GM12878 (cell line): ENCODE measurements at regions not wholly inside any gene's neighbourhood (a gene's known extent, or its start where the extent isn't known, plus 50 kb on each side); places are given as distances from the start of the nearest gene placed in this dataset.

Experiments used
- ATAC-seq: fragments of 200-7000 bp; cut with Tn5 transposase; 3 replicates; pipeline ENCODE4 v1.9.1; 2020; ENCODE audit warnings: mild to moderate bottlenecking, moderate library complexity
- BruUV-seq: library from RNA; stranded (reverse); fragments of 400-500 nt; replicated peaks from 2 replicates; lab custom pipeline; 2021; lab: Mats Ljungman, UMichigan
- CTCF ChIA-PET: fragments of 300-600 bp; sonication (Branson Sonifier 250); formaldehyde crosslinking; extraction: SDS; loops from one replicate; lab custom pipeline; 2021; ENCODE audit warnings: inconsistent platforms; lab: Yijun Ruan, JAX
- POLR2A ChIA-PET: fragments of 350-600 bp; formaldehyde crosslinking; extraction: SDS; loops from one replicate; lab custom pipeline; 2021; ENCODE audit warnings: inconsistent platforms; lab: Charles Lee
- RAD21 ChIA-PET: fragments of 300-600 bp; sonication (Branson Sonifier 250); formaldehyde crosslinking; loops from one replicate; lab custom pipeline; 2023; ENCODE audit warnings: antibody characterized with exemption; ENCODE audit not compliant: unreplicated experiment; lab: Charles Lee
- SMC1A ChIA-PET: fragments of 300-600 bp; sonication (Branson Sonifier 250); formaldehyde crosslinking; loops from one replicate; lab custom pipeline; 2023; ENCODE audit not compliant: unreplicated experiment, uncharacterized antibody; lab: Charles Lee
- DNase-seq: peaks from one replicate; pipeline ENCODE4 v3.0.0-alpha.2; 2011; ENCODE audit warnings: low read depth, low spot score
- FAIRE-seq: peaks from 3 replicates; lab custom pipeline; 2011; peaks lifted over from hg19 to GRCh38; lab: Jason Lieb, UNC
- H2AFZ ChIP-seq: 2 replicates; pipeline ENCODE4 v1.6.0; 2011; ENCODE audit warnings: low read depth, low read length, control low read depth; ENCODE audit not compliant: control insufficient read depth
- H3K27ac ChIP-seq: 2 replicates; pipeline ENCODE4 v1.5.1; 2011; ENCODE audit warnings: control low read depth; ENCODE audit not compliant: control insufficient read depth, insufficient read depth
- H3K27me3 ChIP-seq, 2 experiments: replicated peaks in 1 of 2; 2 replicates each; pipeline versions ENCODE4 v1.6.0 to v1.6.1; 2011; ENCODE audit warnings: low read length in 1 of 2; ENCODE audit not compliant: control insufficient read depth in 2 of 2, insufficient read depth in 2 of 2
- H3K36me3 ChIP-seq, 2 experiments: 2 replicates each; pipeline ENCODE4 v1.5.1; 2011; ENCODE audit warnings: low read length in 1 of 2; ENCODE audit not compliant: control insufficient read depth in 2 of 2, insufficient read depth in 2 of 2
- H3K4me1 ChIP-seq: 2 replicates; pipeline ENCODE4 v1.6.1; 2011; ENCODE audit warnings: mild to moderate bottlenecking, low read length, moderate library complexity, mixed read lengths; ENCODE audit not compliant: control insufficient read depth, insufficient read depth
- H3K4me2 ChIP-seq: 2 replicates; pipeline ENCODE4 v1.6.0; 2011; ENCODE audit warnings: control low read depth; ENCODE audit not compliant: control insufficient read depth, insufficient read depth
- H3K4me3 ChIP-seq: fragments of 200-600 bp; sonication (generic); 2 replicates; pipeline ENCODE4 v1.5.1; 2016
- H3K79me2 ChIP-seq: 2 replicates; pipeline ENCODE4 v1.6.0; 2011; ENCODE audit warnings: low read length; ENCODE audit not compliant: control insufficient read depth, insufficient read depth
- H3K9ac ChIP-seq: 2 replicates; pipeline ENCODE4 v1.8.0; 2011; ENCODE audit warnings: low read length, control low read depth, mixed read lengths; ENCODE audit not compliant: control insufficient read depth, insufficient read depth
- H3K9me3 ChIP-seq: replicated peaks from 3 replicates; pipeline ENCODE4 v1.5.1; 2011; ENCODE audit warnings: mild to moderate bottlenecking, low read length; ENCODE audit not compliant: control insufficient read depth, insufficient read depth
- H4K20me1 ChIP-seq: 2 replicates; pipeline ENCODE4 v1.6.0; 2011; ENCODE audit not compliant: control insufficient read depth, insufficient read depth
- BCL11A ChIP-seq: IDR thresholded peaks from 2 replicates; pipeline ENCODE4 v1.6.1; 2011; ENCODE audit warnings: low read depth, low read length
- FOXM1 ChIP-seq: IDR thresholded peaks from 2 replicates; pipeline ENCODE4 v1.6.1; 2012; ENCODE audit warnings: low read depth, mild to moderate bottlenecking, inconsistent platforms, low read length, moderate library complexity
- GABPA ChIP-seq: IDR thresholded peaks from 2 replicates; pipeline ENCODE4 v1.6.1; 2014; ENCODE audit warnings: antibody characterized with exemption, low read depth, mild to moderate bottlenecking, inconsistent platforms
- HDAC6 ChIP-seq: fragments of 200-600 bp; sonication (generic); IDR thresholded peaks from one replicate; pipeline ENCODE4 v1.8.0; 2017; ENCODE audit warnings: antibody characterized with exemption; ENCODE audit not compliant: unreplicated experiment
- LARP7 ChIP-seq: fragments of 450-650 bp; IDR thresholded peaks from 2 replicates; pipeline ENCODE4 v1.6.1; 2017; ENCODE audit warnings: mild to moderate bottlenecking
- NRF1 ChIP-seq: conservative IDR thresholded peaks from 2 replicates; pipeline ENCODE4 v1.6.1; 2011; ENCODE audit warnings: mild to moderate bottlenecking, low read depth, low read length, improper control_type of control experiment
- POLR2AphosphoS5 ChIP-seq: IDR thresholded peaks from 2 replicates; pipeline ENCODE4 v1.6.1; 2011; ENCODE audit warnings: mild to moderate bottlenecking, low read length, inconsistent platforms
- POU2F2 ChIP-seq: IDR thresholded peaks from 3 replicates; pipeline ENCODE4 v1.6.1; 2011; ENCODE audit warnings: low read depth, mild to moderate bottlenecking, low read length, borderline replicate concordance
- SMAD5 ChIP-seq: IDR thresholded peaks from 2 replicates; pipeline ENCODE4 v1.6.1; 2016; ENCODE audit warnings: antibody characterized with exemption, low read depth
- SP1 ChIP-seq: IDR thresholded peaks from one replicate; pipeline ENCODE4 v1.6.1; 2011; ENCODE audit warnings: low read depth, low read length
- TBL1XR1 ChIP-seq: IDR thresholded peaks from 2 replicates; pipeline ENCODE4 v1.6.1; 2012; ENCODE audit warnings: low read depth, low read length, improper control_type of control experiment
- TCF12 ChIP-seq: IDR thresholded peaks from 2 replicates; pipeline ENCODE4 v1.6.1; 2011; ENCODE audit warnings: low read depth, mild to moderate bottlenecking, low read length
- ZNF274 ChIP-seq: IDR thresholded peaks from one replicate; pipeline ENCODE4 v1.8.0; 2011; ENCODE audit not compliant: insufficient read length, insufficient read depth
- ZNF622 ChIP-seq: fragments of 450-650 bp; IDR thresholded peaks from 2 replicates; pipeline ENCODE4 v1.6.1; 2017; ENCODE audit warnings: mild to moderate bottlenecking, inconsistent platforms
- WGBS: methylation state at CpG from one replicate; pipeline ENCODE4 v1.1.6; 2016; ENCODE audit warnings: low lambda C conversion rate; ENCODE audit not compliant: insufficient replicate concordance, insufficient coverage; ENCODE audit errors: missing lambda C conversion rate; 5-methylcytosine and 5-hydroxymethylcytosine counted together
- in situ Hi-C: fragments of 300-500 bp; cut with MboI; formaldehyde crosslinking; loops from 9 replicates; pipeline ENCODE4 v1.14.3; 2018; ENCODE audit warnings: mixed read lengths
- intact Hi-C: fragments of 100-400 bp; cut with micrococcal nuclease; formaldehyde crosslinking; loops from one replicate; pipeline ENCODE4 v1.14.2; 2022; ENCODE audit not compliant: unreplicated experiment
- TF ChIP-seq, protein P1 (sequence below): fragments of 450-650 bp; IDR thresholded peaks from 2 replicates; pipeline ENCODE4 v1.6.1; 2017; ENCODE audit warnings: mild to moderate bottlenecking
- TF ChIP-seq, protein P2 (sequence below): fragments of 450-650 bp; IDR thresholded peaks from 2 replicates; pipeline ENCODE4 v1.6.1; 2016; ENCODE audit warnings: mild to moderate bottlenecking
- TF ChIP-seq, protein P3 (sequence below): fragments of 450-650 bp; formaldehyde crosslinking; IDR thresholded peaks from 2 replicates; pipeline ENCODE4 v1.5.0; 2022; ENCODE audit warnings: mild to moderate bottlenecking, missing genetic modification characterization
- TF ChIP-seq, protein P4 (sequence below): fragments of 450-650 bp; IDR thresholded peaks from 2 replicates; pipeline ENCODE4 v1.6.1; 2017; ENCODE audit warnings: antibody characterized with exemption, mild to moderate bottlenecking, moderate library complexity

DNA sequence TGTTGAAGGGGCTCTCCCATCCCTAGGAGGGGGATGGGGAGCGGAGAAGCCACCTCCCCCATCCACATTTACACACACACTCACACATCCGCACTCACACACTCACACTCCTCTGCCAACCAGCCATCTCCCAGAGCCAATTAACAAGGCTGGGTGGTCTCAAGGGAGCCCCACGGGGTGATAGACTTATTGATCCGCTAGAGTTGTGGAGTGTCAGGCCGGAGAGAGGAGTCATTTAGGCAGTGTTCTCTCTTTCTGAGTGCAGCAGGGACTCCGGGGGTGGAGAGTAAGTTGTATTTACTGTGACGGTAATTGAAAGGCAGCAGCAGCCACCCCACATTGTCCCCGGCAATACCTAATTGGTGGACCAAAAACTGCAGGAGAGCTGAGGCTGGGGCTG lies 61.6 kb downstream of the KLHDC7A start:
- RAD21 ChIA-PET: no interaction called here
- TF ChIP-seq TCF12 (no peak), NRF1 (no peak), LARP7 (no peak), POLR2AphosphoS5 (no peak), FOXM1 (no peak), GABPA (no peak), ZNF622 (no peak), POU2F2 (no peak), TBL1XR1 (no peak), HDAC6 (no peak), SMAD5 (no peak), ZNF274 (no peak), SP1 (no peak), BCL11A (no peak)
- TF ChIP-seq, protein P1, sequence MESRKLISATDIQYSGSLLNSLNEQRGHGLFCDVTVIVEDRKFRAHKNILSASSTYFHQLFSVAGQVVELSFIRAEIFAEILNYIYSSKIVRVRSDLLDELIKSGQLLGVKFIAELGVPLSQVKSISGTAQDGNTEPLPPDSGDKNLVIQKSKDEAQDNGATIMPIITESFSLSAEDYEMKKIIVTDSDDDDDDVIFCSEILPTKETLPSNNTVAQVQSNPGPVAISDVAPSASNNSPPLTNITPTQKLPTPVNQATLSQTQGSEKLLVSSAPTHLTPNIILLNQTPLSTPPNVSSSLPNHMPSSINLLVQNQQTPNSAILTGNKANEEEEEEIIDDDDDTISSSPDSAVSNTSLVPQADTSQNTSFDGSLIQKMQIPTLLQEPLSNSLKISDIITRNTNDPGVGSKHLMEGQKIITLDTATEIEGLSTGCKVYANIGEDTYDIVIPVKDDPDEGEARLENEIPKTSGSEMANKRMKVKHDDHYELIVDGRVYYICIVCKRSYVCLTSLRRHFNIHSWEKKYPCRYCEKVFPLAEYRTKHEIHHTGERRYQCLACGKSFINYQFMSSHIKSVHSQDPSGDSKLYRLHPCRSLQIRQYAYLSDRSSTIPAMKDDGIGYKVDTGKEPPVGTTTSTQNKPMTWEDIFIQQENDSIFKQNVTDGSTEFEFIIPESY: no peak
- TF ChIP-seq, protein P2, sequence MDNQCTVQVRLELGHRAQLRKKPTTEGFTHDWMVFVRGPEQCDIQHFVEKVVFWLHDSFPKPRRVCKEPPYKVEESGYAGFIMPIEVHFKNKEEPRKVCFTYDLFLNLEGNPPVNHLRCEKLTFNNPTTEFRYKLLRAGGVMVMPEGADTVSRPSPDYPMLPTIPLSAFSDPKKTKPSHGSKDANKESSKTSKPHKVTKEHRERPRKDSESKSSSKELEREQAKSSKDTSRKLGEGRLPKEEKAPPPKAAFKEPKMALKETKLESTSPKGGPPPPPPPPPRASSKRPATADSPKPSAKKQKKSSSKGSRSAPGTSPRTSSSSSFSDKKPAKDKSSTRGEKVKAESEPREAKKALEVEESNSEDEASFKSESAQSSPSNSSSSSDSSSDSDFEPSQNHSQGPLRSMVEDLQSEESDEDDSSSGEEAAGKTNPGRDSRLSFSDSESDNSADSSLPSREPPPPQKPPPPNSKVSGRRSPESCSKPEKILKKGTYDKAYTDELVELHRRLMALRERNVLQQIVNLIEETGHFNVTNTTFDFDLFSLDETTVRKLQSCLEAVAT: no peak
- TF ChIP-seq, protein P3, sequence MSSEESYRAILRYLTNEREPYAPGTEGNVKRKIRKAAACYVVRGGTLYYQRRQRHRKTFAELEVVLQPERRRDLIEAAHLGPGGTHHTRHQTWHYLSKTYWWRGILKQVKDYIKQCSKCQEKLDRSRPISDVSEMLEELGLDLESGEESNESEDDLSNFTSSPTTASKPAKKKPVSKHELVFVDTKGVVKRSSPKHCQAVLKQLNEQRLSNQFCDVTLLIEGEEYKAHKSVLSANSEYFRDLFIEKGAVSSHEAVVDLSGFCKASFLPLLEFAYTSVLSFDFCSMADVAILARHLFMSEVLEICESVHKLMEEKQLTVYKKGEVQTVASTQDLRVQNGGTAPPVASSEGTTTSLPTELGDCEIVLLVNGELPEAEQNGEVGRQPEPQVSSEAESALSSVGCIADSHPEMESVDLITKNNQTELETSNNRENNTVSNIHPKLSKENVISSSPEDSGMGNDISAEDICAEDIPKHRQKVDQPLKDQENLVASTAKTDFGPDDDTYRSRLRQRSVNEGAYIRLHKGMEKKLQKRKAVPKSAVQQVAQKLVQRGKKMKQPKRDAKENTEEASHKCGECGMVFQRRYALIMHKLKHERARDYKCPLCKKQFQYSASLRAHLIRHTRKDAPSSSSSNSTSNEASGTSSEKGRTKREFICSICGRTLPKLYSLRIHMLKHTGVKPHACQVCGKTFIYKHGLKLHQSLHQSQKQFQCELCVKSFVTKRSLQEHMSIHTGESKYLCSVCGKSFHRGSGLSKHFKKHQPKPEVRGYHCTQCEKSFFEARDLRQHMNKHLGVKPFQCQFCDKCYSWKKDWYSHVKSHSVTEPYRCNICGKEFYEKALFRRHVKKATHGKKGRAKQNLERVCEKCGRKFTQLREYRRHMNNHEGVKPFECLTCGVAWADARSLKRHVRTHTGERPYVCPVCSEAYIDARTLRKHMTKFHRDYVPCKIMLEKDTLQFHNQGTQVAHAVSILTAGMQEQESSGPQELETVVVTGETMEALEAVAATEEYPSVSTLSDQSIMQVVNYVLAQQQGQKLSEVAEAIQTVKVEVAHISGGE (CRISPR knock-in tag): no peak
- TF ChIP-seq, protein P4, sequence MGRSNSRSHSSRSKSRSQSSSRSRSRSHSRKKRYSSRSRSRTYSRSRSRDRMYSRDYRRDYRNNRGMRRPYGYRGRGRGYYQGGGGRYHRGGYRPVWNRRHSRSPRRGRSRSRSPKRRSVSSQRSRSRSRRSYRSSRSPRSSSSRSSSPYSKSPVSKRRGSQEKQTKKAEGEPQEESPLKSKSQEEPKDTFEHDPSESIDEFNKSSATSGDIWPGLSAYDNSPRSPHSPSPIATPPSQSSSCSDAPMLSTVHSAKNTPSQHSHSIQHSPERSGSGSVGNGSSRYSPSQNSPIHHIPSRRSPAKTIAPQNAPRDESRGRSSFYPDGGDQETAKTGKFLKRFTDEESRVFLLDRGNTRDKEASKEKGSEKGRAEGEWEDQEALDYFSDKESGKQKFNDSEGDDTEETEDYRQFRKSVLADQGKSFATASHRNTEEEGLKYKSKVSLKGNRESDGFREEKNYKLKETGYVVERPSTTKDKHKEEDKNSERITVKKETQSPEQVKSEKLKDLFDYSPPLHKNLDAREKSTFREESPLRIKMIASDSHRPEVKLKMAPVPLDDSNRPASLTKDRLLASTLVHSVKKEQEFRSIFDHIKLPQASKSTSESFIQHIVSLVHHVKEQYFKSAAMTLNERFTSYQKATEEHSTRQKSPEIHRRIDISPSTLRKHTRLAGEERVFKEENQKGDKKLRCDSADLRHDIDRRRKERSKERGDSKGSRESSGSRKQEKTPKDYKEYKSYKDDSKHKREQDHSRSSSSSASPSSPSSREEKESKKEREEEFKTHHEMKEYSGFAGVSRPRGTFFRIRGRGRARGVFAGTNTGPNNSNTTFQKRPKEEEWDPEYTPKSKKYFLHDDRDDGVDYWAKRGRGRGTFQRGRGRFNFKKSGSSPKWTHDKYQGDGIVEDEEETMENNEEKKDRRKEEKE: no peak

More for the DNA sequence above, 61.6 kb downstream of the KLHDC7A start:
- ChIA-PET SMC1A (no interaction called here), POLR2A (no interaction called here), CTCF (no interaction called here)
- H3K9ac ChIP-seq: no peak overlapping the region
- no peak overlapping the region for H3K4me3 ChIP-seq
- peaks cover 0 to 2% of the 10 kb centered on the region in 2 experiments; a peak in 2 of 4 replicates for H3K27me3 ChIP-seq
- in situ Hi-C loops: no loop called here
- H3K36me3 ChIP-seq: no peaks in the 10 kb centered on the region
- no peaks in the 10 kb centered on the region for H4K20me1 ChIP-seq
- ATAC-seq: no peak
- H3K9me3 ChIP-seq: no peaks in the 10 kb centered on the region
- H3K4me1 ChIP-seq: no peaks in the 10 kb centered on the region
- DNase-seq: no peak
- WGBS: 35% methylated on average over 8 of the region's 8 CpGs
- H3K4me2 ChIP-seq: no peak overlapping the region
- BruUV-seq: no TSS peak
- H3K27ac ChIP-seq: no peak overlapping the region
- no peaks in the 10 kb centered on the region for H3K79me2 ChIP-seq
- intact Hi-C loops: no loop called here
- no peak for FAIRE-seq
- H2AFZ ChIP-seq: no peak overlapping the region
